ENCODE measurements at regions not wholly inside any gene's neighbourhood (a gene's known extent, or its start where the extent isn't known, plus 50 kb on each side); places are given as distances from the start of the nearest gene placed in this dataset.

- no peak for DNase-seq
Measured at GRCh38 chr12:67152451-67152850, 116.7 kb upstream of the CAND1 start.

- DNase-seq, result no peak
Measured at GRCh38 chr12:67154901-67155300, 114.3 kb upstream of the CAND1 start.

- DNase-seq, result no peak
Measured at GRCh38 chr12:67155863-67156262, 113.3 kb upstream of the CAND1 start.

DNA sequence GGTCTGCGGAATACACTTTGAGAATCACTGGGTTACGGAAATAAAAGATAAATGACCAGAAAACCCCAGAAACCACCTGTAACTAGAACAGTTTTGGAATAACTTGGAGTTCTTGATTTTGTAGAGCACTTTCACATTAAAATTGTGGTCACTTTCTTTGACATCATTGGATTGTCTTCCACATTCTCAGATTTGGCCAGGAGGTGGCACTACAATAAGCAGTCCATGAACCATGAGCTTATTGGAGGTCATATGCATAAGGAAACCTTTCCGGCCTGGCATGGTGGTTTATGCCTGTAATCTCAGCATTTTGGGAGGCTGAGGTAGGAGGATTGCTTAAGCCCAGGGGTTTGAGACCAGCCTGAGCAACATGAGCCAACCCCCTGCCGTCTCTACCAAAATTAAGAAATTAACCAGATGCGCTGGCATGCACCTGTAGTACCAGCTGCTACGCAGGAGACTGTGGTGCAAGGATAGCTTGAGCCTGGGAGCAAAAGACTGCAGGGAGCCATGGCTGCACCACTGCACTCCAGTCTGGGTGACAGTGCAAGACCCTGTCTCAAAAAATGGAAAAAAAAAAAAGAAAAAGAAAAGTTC, 107.7 kb upstream of the CAND1 start:
- DNase-seq, result peak; percentile 7 to 42 (median 40)

- DNase-seq, result no peak
Measured at GRCh38 chr12:67173258-67173657, 95.9 kb upstream of the CAND1 start.

DNA sequence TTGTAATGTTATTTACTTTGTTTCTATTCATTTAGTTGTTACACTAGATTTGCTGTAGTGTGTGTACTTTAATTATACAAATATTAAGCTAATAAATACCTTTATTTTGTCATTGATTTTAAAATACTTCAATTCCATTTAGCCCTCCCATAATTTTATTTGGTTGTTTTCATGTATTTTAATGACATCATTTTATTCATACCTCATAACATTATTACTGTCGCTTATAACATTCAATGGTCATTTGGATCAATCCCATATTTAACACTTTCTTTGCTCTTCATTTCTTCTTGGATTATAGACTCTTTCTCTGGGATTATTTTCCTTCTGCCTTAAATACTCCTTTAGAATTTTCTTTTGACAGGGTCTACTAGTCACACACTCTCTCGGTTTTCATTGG, 86.6 kb upstream of the CAND1 start:
- DNase-seq, result no peak

DNA sequence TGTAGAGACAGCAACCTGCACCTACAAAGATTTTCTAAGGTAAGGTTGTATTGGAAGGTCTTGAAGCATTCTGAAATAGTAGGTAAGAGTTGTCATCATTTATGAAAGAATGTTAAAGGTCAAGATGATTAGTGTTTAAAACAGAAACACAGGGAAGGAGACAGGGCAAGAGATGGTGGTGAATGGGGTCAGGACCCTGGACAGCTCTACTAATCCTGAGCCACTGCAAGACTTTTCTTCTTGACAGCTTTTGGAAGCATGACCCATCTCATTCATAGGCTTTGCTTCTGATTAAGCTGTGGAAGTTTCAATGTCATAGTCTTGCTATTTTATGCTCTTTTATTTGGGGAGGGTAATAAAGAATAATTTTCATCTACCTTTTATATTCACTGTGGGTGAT, 75.5 kb upstream of the CAND1 start:
- DNase-seq, result no peak

- no peak for DNase-seq
Measured at GRCh38 chr12:67200386-67200785, 68.8 kb upstream of the CAND1 start.

DNA sequence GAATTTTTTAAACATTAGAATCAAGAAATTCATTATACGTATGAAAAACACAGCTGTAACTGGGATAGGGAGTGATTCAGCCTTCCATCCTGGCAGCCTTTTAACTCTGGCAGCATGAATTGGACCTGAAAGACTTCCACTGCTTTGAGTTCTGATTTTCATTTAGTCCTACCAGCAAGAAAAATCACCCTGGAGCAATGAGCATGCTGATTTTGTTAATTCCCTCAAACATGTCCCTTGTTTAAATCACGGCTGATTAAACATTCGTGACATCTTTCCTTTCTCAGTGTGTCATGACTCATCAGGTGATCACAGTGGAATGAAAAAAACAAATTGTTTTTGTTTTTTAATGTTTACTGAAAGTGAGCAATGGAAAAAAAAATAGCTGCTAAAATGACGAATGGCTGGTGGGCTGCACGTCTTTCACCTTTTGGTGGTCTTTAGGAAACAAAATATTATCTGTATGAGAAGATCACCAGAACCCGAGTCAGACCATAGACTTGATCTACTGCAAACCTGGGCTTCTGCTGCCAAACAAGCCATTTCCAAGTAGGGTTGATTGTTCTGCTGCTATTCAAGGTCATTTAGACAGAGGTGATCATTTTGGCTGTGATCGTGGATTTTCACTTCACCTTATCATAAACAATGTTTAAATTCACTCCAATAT, 67.0 kb upstream of the CAND1 start:
- peak in 1 of 3 experiments; percentile 44 for DNase-seq

- no peak for DNase-seq
Measured at GRCh38 chr12:67202678-67203012, 66.5 kb upstream of the CAND1 start.

DNA sequence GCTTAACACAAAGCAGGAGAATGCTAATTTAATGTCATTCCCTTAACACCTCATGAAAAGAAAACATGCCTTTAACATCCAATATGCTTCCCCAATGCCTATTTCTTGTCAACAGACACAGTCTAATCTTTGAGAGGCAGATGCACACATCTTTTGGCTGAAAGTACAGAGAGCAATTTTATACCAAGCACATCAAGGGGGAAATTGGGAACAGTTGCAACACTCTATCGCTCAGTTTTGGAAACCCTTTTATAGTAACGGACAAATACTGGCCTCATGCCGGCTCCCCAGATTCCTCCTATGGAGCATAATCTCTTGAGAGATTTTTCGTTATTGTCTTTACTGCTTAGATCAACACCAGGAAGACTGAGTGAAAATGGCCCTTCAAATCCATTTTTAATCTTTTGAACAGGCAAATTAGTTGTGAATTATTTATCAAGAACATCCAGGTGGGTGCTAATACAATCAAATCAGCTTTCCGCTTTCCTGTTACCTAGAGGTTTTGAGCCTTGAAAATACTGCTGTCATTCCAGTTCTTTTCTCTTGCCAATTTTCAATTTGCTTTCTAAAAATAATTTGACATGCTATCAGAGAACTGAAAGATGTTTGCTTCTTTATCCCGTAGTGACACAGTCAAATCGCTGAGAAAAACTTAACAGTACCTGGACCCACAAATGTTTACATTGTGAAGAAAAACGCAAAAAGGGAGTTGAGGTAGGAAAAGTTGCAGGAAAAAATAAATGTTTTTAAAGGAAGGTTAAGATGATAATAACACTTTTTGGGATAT, 60.7 kb upstream of the CAND1 start:
- no peak for DNase-seq

- no peak for DNase-seq
Measured at GRCh38 chr12:67211029-67211428, 58.1 kb upstream of the CAND1 start.

DNA sequence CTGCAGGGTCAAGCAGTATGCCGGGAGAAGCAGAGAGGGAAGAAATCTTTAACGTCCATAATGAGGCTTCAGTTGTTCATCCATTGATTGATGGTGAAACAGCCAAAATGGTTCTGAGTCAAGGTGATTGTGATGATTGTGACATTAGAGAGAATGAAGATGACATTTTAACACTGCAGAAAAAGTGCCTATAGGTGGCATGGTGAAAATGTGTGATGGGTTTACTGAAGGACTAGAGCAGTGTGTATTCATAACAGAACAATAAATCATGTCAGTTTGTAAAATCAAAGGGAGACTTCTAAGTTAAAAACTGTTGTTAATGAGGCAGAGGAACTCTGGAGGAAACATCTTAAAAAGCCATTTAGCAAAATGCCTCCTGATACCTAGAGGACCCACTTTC, 57.7 kb upstream of the CAND1 start:
- DNase-seq, result peak in 1 of 3 experiments; percentile 19

DNA sequence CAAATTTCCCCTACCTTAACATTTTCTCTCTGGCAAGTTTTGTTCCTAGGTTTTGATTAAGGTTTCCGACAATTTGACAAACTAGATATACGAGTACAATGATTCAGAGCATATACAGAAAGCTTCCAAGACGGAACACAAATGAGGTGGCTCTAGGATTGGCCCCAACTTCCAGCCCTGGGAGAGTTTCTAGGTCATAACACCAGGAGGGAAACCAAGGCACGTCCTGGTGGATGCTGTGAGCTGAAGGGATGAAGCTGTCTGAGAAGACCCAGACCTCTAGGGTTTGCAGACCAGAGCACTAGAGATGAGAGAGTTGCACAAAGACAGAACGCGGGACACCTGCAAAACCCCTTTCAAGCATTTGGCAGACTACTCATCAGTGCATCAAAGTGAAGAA, 51.5 kb upstream of the CAND1 start:
- no peak for DNase-seq

All from NCI-H1417 (cell line).